Liver (tissue), 8 donors: ENCODE measurements at regions not wholly inside any gene's neighbourhood (a gene's known extent, or its start where the extent isn't known, plus 50 kb on each side); places are given as distances from the start of the nearest gene placed in this dataset.

ENCODE experiments used
- DNase-seq: peaks from one replicate; pipeline ENCODE4 v3.0.0-alpha.2; 2017; ENCODE audit warnings: low spot score
- H3K27ac ChIP-seq, 2 donors: one replicate each; pipeline ENCODE4 v1.7.0; 2013; ENCODE audit warnings: inconsistent platforms in 2 of 2, low read length in 2 of 2, control low read depth in 1 of 2, low read depth in 1 of 2, mild to moderate bottlenecking in 1 of 2
- H3K27me3 ChIP-seq, 4 donors: one replicate each; pipeline versions ENCODE4 v1.6.1 to v1.7.0; 2013; ENCODE audit warnings: low read length in 3 of 4, inconsistent platforms in 1 of 4, mild to moderate bottlenecking in 1 of 4, moderate library complexity in 1 of 4; ENCODE audit not compliant: control insufficient read depth in 4 of 4, insufficient read depth in 4 of 4
- H3K36me3 ChIP-seq, 4 donors: one replicate each; pipeline versions ENCODE4 v1.6.1 to v1.7.0; 2013; ENCODE audit warnings: low read length in 3 of 4, mild to moderate bottlenecking in 3 of 4, low read depth in 1 of 4, moderate library complexity in 1 of 4; ENCODE audit not compliant: control insufficient read depth in 4 of 4, insufficient read depth in 3 of 4
- H3K4me1 ChIP-seq, 4 donors: one replicate each; pipeline versions ENCODE4 v1.6.1 to v1.7.0; 2013; ENCODE audit warnings: low read length in 3 of 4, mild to moderate bottlenecking in 3 of 4, moderate library complexity in 1 of 4; ENCODE audit not compliant: control insufficient read depth in 4 of 4, insufficient read depth in 4 of 4
- H3K4me3 ChIP-seq, 3 donors: one replicate each; pipeline versions ENCODE4 v1.6.1 to v1.7.0; 2013; ENCODE audit warnings: low read length in 3 of 3, control low read depth in 1 of 3, low read depth in 1 of 3, mild to moderate bottlenecking in 1 of 3
- H3K9ac ChIP-seq, 2 donors: one replicate each; pipeline ENCODE4 v1.7.0; 2013; ENCODE audit warnings: low read length in 2 of 2, mild to moderate bottlenecking in 2 of 2, moderate library complexity in 2 of 2, control low read depth in 1 of 2, low read depth in 1 of 2
- H3K9me3 ChIP-seq, 4 donors: one replicate each; pipeline versions ENCODE4 v1.6.1 to v1.7.0; 2013; ENCODE audit warnings: low read length in 3 of 4; ENCODE audit not compliant: control insufficient read depth in 4 of 4
- EGR1 ChIP-seq, 2 donors: IDR thresholded peaks; 2 replicates each; pipeline ENCODE4 v1.6.1; 2016 to 2018; ENCODE audit warnings: antibody characterized with exemption in 2 of 2, low read depth in 2 of 2
- FOXA1 ChIP-seq: IDR thresholded peaks from 2 replicates; pipeline ENCODE4 v1.6.1; 2016; ENCODE audit warnings: antibody characterized with exemption
- FOXA2 ChIP-seq: IDR thresholded peaks from 2 replicates; pipeline ENCODE4 v1.6.1; 2016; ENCODE audit warnings: antibody characterized with exemption
- HNF4A ChIP-seq, 2 donors: conservative IDR thresholded peaks; 2 replicates each; pipeline ENCODE4 v1.6.1; 2016; ENCODE audit warnings: antibody characterized with exemption in 2 of 2, mild to moderate bottlenecking in 2 of 2
- HNF4G ChIP-seq: IDR thresholded peaks from 2 replicates; pipeline ENCODE4 v1.6.1; 2016; ENCODE audit warnings: antibody characterized with exemption
- JUND ChIP-seq, 2 donors: IDR thresholded peaks; 2 replicates each; pipeline ENCODE4 v1.6.1; 2016; ENCODE audit warnings: antibody characterized with exemption in 2 of 2
- NR2F2 ChIP-seq: IDR thresholded peaks from 2 replicates; pipeline ENCODE4 v1.6.1; 2016; ENCODE audit warnings: antibody characterized with exemption
- RAD21 ChIP-seq, 2 donors: IDR thresholded peaks; 2 replicates each; pipeline ENCODE4 v1.6.1; 2016; ENCODE audit warnings: antibody characterized with exemption in 2 of 2, mild to moderate bottlenecking in 2 of 2
- SP1 ChIP-seq: IDR thresholded peaks from 2 replicates; pipeline ENCODE4 v1.6.1; 2018; ENCODE audit warnings: antibody characterized with exemption, mild to moderate bottlenecking
- TAF1 ChIP-seq: conservative IDR thresholded peaks from 2 replicates; pipeline ENCODE4 v1.6.1; 2016; ENCODE audit warnings: antibody characterized with exemption, mild to moderate bottlenecking
- YY1 ChIP-seq: IDR thresholded peaks from 2 replicates; pipeline ENCODE4 v1.6.1; 2016; ENCODE audit warnings: antibody characterized with exemption, mild to moderate bottlenecking
- WGBS: extraction: QIAGEN DNeasy Blood & Tissue Kit; methylation state at CpG from one replicate; pipeline ENCODE4 v1.1.7; 2013; 5-methylcytosine and 5-hydroxymethylcytosine counted together
- TF ChIP-seq, protein P1 (sequence below): IDR thresholded peaks from 2 replicates; pipeline ENCODE4 v1.6.1; 2016; ENCODE audit warnings: antibody characterized with exemption
- TF ChIP-seq, protein P2 (sequence below): fragments of 150-350 bp; IDR thresholded peaks from 2 replicates; pipeline ENCODE4 v1.5.1; 2017; ENCODE audit warnings: improper control_type of control experiment, low read depth, low read length; ENCODE audit not compliant: missing input control
- TF ChIP-seq, protein P3 (sequence below): IDR thresholded peaks from 2 replicates; pipeline ENCODE4 v1.6.1; 2016; ENCODE audit warnings: antibody characterized with exemption
- TF ChIP-seq, protein P4 (sequence below): IDR thresholded peaks from 2 replicates; pipeline ENCODE4 v1.6.1; 2016; ENCODE audit warnings: antibody characterized with exemption
- TF ChIP-seq, protein P5 (sequence below): IDR thresholded peaks from 2 replicates; pipeline ENCODE4 v1.6.1; 2016; ENCODE audit warnings: antibody characterized with exemption, mild to moderate bottlenecking
- donor health status: healthy.
- donor health status: healthy.
- donor health status: healthy.
- donor health status: healthy.
- donor health status: healthy.

DNA sequence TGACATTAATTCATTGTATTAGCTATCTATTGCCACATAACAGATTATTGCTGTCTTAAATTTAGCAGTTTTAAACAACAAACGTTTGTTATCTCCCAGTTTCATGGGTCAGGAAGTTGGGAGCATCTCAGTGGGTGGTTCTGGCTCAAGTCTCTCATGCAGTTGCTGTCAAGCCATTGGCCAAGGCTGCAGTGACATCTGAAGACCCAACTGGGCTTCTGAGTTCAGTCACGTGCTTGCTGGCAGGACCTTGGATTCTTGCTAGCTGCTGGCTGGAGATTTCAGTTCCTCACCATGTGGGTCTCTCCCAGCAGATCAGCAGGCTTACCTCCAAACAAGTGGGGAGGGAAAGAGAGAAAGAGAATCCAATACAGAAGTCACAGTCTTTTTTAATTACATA, 152.6 kb upstream of the EXOC2 start:
- Histone ChIP-seq H3K4me1 (no peaks in the 10 kb centered on the region), H3K4me3 (no peak overlapping the region), H3K9ac (no peak overlapping the region), H3K27me3 (no peaks in the 10 kb centered on the region), H3K9me3 (no peaks in the 10 kb centered on the region), H3K36me3 (no peaks in the 10 kb centered on the region), H3K27ac (no peak overlapping the region)
- WGBS: 45% methylated on average over 2 of the region's 2 CpGs
- TF ChIP-seq RAD21 (IDR thresholded peaks at IDR 0.05) (no peak), FOXA1 (no peak), HNF4G (no peak), YY1 (no peak)
- TF ChIP-seq, protein P1, sequence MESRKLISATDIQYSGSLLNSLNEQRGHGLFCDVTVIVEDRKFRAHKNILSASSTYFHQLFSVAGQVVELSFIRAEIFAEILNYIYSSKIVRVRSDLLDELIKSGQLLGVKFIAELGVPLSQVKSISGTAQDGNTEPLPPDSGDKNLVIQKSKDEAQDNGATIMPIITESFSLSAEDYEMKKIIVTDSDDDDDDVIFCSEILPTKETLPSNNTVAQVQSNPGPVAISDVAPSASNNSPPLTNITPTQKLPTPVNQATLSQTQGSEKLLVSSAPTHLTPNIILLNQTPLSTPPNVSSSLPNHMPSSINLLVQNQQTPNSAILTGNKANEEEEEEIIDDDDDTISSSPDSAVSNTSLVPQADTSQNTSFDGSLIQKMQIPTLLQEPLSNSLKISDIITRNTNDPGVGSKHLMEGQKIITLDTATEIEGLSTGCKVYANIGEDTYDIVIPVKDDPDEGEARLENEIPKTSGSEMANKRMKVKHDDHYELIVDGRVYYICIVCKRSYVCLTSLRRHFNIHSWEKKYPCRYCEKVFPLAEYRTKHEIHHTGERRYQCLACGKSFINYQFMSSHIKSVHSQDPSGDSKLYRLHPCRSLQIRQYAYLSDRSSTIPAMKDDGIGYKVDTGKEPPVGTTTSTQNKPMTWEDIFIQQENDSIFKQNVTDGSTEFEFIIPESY: no peak
- DNase-seq: no peak

DNA sequence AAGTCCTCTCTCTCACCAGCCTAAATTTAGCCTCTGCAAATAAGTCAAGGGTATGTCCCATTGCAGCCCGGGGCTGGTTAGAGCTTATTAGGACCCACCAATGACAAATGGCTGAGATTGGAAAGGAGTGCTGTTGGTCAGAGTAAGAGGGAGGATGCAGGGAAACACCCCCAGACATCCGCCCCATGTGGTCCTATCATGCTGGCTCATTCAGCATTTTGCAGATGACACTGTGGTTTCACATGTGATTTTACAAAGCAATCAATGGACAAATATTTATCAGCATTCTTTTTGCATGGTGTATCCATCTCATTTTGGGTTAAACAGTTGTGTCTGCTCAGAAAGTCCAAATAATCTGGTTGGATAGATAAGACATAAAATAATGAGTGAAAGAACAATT, 152.2 kb upstream of the EXOC2 start:
- TF ChIP-seq, protein P2, sequence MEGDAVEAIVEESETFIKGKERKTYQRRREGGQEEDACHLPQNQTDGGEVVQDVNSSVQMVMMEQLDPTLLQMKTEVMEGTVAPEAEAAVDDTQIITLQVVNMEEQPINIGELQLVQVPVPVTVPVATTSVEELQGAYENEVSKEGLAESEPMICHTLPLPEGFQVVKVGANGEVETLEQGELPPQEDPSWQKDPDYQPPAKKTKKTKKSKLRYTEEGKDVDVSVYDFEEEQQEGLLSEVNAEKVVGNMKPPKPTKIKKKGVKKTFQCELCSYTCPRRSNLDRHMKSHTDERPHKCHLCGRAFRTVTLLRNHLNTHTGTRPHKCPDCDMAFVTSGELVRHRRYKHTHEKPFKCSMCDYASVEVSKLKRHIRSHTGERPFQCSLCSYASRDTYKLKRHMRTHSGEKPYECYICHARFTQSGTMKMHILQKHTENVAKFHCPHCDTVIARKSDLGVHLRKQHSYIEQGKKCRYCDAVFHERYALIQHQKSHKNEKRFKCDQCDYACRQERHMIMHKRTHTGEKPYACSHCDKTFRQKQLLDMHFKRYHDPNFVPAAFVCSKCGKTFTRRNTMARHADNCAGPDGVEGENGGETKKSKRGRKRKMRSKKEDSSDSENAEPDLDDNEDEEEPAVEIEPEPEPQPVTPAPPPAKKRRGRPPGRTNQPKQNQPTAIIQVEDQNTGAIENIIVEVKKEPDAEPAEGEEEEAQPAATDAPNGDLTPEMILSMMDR: no peak
- TF ChIP-seq EGR1 (IDR thresholded peaks at IDR 0.05; ENCODE audit: low read depth in 2 of 2) (no peak), RAD21 (IDR thresholded peaks at IDR 0.05) (no peak), TAF1 (no peak)
- TF ChIP-seq, protein P3, sequence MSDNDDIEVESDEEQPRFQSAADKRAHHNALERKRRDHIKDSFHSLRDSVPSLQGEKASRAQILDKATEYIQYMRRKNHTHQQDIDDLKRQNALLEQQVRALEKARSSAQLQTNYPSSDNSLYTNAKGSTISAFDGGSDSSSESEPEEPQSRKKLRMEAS: no peak
- no peaks in the 10 kb centered on the region for H3K36me3 ChIP-seq
- H3K27ac ChIP-seq: no peak overlapping the region
- no peak for DNase-seq
- no peak overlapping the region for H3K9ac ChIP-seq
- no peaks in the 10 kb centered on the region for H3K9me3 ChIP-seq
- H3K27me3 ChIP-seq: no peaks in the 10 kb centered on the region
- H3K4me1 ChIP-seq: no peaks in the 10 kb centered on the region
- 87% methylated on average over 2 of the region's 2 CpGs for WGBS
- no peak overlapping the region for H3K4me3 ChIP-seq

DNA sequence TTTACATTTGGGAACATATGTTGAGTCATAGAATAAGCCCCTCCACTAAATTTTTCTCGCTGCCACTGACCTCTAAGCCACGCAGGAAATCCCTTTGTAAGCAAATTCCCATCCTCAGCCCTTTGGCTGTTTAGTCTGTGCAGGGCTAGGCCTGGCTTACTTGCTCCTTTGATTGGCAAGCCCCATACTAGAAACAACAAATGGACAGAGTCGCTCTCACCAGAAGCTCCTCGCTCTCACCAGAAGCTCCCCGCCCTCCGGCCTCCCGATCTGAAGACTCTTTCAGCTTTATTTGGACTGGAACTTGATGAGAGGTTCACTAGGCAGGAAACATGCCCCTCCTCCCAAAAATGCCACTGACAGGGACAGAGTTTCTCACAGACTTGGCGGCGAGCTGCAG, 149.2 kb upstream of the EXOC2 start:
- 73% methylated on average over 9 of the region's 9 CpGs for WGBS
- Histone ChIP-seq H3K27ac (no peak overlapping the region), H3K4me1 (no peaks in the 10 kb centered on the region), H3K27me3 (no peaks in the 10 kb centered on the region), H3K4me3 (no peak overlapping the region), H3K36me3 (no peaks in the 10 kb centered on the region), H3K9ac (no peak overlapping the region), H3K9me3 (peaks cover 0 to 3% (median 1%) of the 10 kb centered on the region in 4 donors)
- no peak for DNase-seq
- TF ChIP-seq NR2F2 (no peak), FOXA1 (no peak), YY1 (no peak), JUND (IDR thresholded peaks at IDR 0.05) (no peak), HNF4A (conservative IDR thresholded peaks at IDR 0.05) (no peak), SP1 (no peak), FOXA2 (no peak)
- TF ChIP-seq, protein P1: no peak
- TF ChIP-seq, protein P4, sequence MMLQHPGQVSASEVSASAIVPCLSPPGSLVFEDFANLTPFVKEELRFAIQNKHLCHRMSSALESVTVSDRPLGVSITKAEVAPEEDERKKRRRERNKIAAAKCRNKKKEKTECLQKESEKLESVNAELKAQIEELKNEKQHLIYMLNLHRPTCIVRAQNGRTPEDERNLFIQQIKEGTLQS: no peak
- TF ChIP-seq, protein P5, sequence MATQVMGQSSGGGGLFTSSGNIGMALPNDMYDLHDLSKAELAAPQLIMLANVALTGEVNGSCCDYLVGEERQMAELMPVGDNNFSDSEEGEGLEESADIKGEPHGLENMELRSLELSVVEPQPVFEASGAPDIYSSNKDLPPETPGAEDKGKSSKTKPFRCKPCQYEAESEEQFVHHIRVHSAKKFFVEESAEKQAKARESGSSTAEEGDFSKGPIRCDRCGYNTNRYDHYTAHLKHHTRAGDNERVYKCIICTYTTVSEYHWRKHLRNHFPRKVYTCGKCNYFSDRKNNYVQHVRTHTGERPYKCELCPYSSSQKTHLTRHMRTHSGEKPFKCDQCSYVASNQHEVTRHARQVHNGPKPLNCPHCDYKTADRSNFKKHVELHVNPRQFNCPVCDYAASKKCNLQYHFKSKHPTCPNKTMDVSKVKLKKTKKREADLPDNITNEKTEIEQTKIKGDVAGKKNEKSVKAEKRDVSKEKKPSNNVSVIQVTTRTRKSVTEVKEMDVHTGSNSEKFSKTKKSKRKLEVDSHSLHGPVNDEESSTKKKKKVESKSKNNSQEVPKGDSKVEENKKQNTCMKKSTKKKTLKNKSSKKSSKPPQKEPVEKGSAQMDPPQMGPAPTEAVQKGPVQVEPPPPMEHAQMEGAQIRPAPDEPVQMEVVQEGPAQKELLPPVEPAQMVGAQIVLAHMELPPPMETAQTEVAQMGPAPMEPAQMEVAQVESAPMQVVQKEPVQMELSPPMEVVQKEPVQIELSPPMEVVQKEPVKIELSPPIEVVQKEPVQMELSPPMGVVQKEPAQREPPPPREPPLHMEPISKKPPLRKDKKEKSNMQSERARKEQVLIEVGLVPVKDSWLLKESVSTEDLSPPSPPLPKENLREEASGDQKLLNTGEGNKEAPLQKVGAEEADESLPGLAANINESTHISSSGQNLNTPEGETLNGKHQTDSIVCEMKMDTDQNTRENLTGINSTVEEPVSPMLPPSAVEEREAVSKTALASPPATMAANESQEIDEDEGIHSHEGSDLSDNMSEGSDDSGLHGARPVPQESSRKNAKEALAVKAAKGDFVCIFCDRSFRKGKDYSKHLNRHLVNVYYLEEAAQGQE: no peak
- TF ChIP-seq, protein P3: no peak
